ENCODE measurements at regions not wholly inside any gene's neighbourhood (a gene's known extent, or its start where the extent isn't known, plus 50 kb on each side); places are given as distances from the start of the nearest gene placed in this dataset.

GRCh38 chr2:100756704-100757103 is 63.2 kb upstream of the NPAS2 start:
- Mint-ChIP-seq H3K4me1 (ENCODE audit: low read depth) (peaks cover 9% of the 10 kb centered on the region), H3K9me3 (no peaks in the 10 kb centered on the region), H3K36me3 (ENCODE audit: low read depth) (no peaks in the 10 kb centered on the region), H3K4me3 (no peak overlapping the region), H3K27me3 (peaks cover 3% of the 10 kb centered on the region), H3K27ac (no peak overlapping the region)
- ChIA-PET CTCF (interaction anchor here (1.5 to 2.0 kb wide), 2 partner anchors 26 kb away, joined by 3 to 5 read pairs; no protein-coding TSS in a partner anchor), POLR2A (interaction anchor here (0.6 kb wide), 1 partner anchor 229 kb away, joined by 3 read pairs; no protein-coding TSS in a partner anchor)
- DNase-seq (no peak), ATAC-seq (no peak)
- intact Hi-C loops (cut with micrococcal nuclease): no loop called here
- TF ChIP-seq, protein P1, sequence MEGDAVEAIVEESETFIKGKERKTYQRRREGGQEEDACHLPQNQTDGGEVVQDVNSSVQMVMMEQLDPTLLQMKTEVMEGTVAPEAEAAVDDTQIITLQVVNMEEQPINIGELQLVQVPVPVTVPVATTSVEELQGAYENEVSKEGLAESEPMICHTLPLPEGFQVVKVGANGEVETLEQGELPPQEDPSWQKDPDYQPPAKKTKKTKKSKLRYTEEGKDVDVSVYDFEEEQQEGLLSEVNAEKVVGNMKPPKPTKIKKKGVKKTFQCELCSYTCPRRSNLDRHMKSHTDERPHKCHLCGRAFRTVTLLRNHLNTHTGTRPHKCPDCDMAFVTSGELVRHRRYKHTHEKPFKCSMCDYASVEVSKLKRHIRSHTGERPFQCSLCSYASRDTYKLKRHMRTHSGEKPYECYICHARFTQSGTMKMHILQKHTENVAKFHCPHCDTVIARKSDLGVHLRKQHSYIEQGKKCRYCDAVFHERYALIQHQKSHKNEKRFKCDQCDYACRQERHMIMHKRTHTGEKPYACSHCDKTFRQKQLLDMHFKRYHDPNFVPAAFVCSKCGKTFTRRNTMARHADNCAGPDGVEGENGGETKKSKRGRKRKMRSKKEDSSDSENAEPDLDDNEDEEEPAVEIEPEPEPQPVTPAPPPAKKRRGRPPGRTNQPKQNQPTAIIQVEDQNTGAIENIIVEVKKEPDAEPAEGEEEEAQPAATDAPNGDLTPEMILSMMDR (IDR thresholded peaks at IDR 0.05): no peak

GRCh38 chr2:100757621-100758394 is 62.1 kb upstream of the NPAS2 start:
- no peak for ATAC-seq
- Mint-ChIP-seq H3K36me3 (ENCODE audit: low read depth) (no peaks in the 10 kb centered on the region), H3K27me3 (no peaks in the 10 kb centered on the region), H3K4me1 (ENCODE audit: low read depth) (peaks cover 2% of the 10 kb centered on the region), H3K9me3 (no peaks in the 10 kb centered on the region), H3K4me3 (no peak overlapping the region), H3K27ac (no peak overlapping the region)
- ChIA-PET POLR2A (interaction anchor here (0.6 kb wide), 2 partner anchors 79 to 228 kb away, joined by 3 read pairs; no protein-coding TSS in a partner anchor), CTCF (interaction anchor here (0.9 to 1.5 kb wide), 3 partner anchors 28 to 163 kb away, joined by 3 to 4 read pairs (median 3); no protein-coding TSS in a partner anchor)
- DNase-seq: no peak
- intact Hi-C loops (cut with micrococcal nuclease): no loop called here
- TF ChIP-seq, protein P1 (IDR thresholded peaks at IDR 0.05): no peak

GRCh38 chr2:100759901-100760300 is 60.0 kb upstream of the NPAS2 start:
- TF ChIP-seq, protein P1 (IDR thresholded peaks at IDR 0.05): no peak
- DNase-seq (no peak), ATAC-seq (no peak)
- Mint-ChIP-seq H3K4me3 (no peak overlapping the region), H3K4me1 (ENCODE audit: low read depth) (no peaks in the 10 kb centered on the region), H3K27me3 (no peaks in the 10 kb centered on the region), H3K36me3 (ENCODE audit: low read depth) (no peaks in the 10 kb centered on the region), H3K27ac (no peak overlapping the region), H3K9me3 (no peaks in the 10 kb centered on the region)
- ChIA-PET POLR2A (no interaction called here), CTCF (no interaction called here)
- intact Hi-C loops (cut with micrococcal nuclease): no loop called here

DNA sequence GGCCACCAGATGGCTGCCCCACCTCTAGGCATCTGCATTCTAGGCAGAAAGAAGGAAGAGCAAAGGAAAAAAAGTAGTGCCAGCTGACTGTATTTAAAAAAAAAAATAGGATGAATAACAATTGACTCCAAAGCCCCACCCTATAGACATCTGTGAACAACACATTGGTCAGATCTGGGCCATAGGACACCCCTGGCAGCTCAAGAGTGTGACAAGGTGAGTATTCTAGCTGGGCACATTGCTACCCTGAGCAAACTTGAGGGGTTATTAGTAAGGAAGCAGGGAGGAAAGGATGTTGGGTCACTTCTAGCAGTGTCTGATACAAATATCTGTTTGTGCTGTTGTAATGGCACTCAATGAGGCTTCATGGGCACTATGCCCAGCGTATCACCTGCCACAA is 58.6 kb upstream of the NPAS2 start:
- ChIA-PET POLR2A (no interaction called here), CTCF (no interaction called here)
- no peak overlapping the region for H3K4me3 Mint-ChIP-seq

GRCh38 chr2:100764430-100764829 is 55.5 kb upstream of the NPAS2 start:
- H3K9me3 Mint-ChIP-seq: no peaks in the 10 kb centered on the region
- no peaks in the 10 kb centered on the region for H3K27me3 Mint-ChIP-seq
- H3K4me1 Mint-ChIP-seq (ENCODE audit: low read depth): no peaks in the 10 kb centered on the region
- no peak overlapping the region for H3K27ac Mint-ChIP-seq
- no peak overlapping the region for H3K4me3 Mint-ChIP-seq
- intact Hi-C loops (cut with micrococcal nuclease): no loop called here
- no peaks in the 10 kb centered on the region for H3K36me3 Mint-ChIP-seq (ENCODE audit: low read depth)
- TF ChIP-seq, protein P1 (IDR thresholded peaks at IDR 0.05): no peak
- ATAC-seq (no peak), DNase-seq (no peak)
- ChIA-PET CTCF (interaction anchor here (1.2 kb wide), 1 partner anchor 154 kb away, joined by 4 read pairs; no protein-coding TSS in a partner anchor), POLR2A (no interaction called here)

More for the DNA sequence above, 58.6 kb upstream of the NPAS2 start:
- H3K9me3 Mint-ChIP-seq: no peaks in the 10 kb centered on the region
- H3K27ac Mint-ChIP-seq: no peak overlapping the region
- TF ChIP-seq, protein P1 (IDR thresholded peaks at IDR 0.05): no peak
- H3K36me3 Mint-ChIP-seq (ENCODE audit: low read depth): no peaks in the 10 kb centered on the region
- no peaks in the 10 kb centered on the region for H3K27me3 Mint-ChIP-seq
- no peaks in the 10 kb centered on the region for H3K4me1 Mint-ChIP-seq (ENCODE audit: low read depth)
- intact Hi-C loops (cut with micrococcal nuclease): no loop called here
- DNase-seq (no peak), ATAC-seq (no peak)

All from activated CD8-positive, alpha-beta T cell treated with anti-CD3 and anti-CD28 coated beads for 36 hours (primary cell).